Activated naive CD4-positive, alpha-beta T cell treated with anti-CD3 and anti-CD28 coated beads, Interleukin-2, amount 50 U/mL, for 72 hours (primary cell): ENCODE measurements at regions not wholly inside any gene's neighbourhood (a gene's known extent, or its start where the extent isn't known, plus 50 kb on each side); places are given as distances from the start of the nearest gene placed in this dataset.
"Not testable (repeated sequence)": the region's sequence is repeated elsewhere in the genome, so short reads cannot be mapped to it uniquely, and the experiment has no call there.

Experiments used
- ATAC-seq, 2 donors: fragments of 150-1000 bp; cut with Tn5 transposase; 2 replicates each; pipeline ENCODE4 v1.10.0; 2021; ENCODE audit warnings: mild to moderate bottlenecking in 2 of 2, moderate library complexity in 2 of 2
- DNase-seq, 2 donors: peaks; one replicate each; pipeline ENCODE4 v3.0.0; 2021 to 2022; ENCODE audit warnings: low spot score in 2 of 2
- H3K27ac Mint-ChIP-seq, 2 donors: one replicate each; pipeline ENCODE4 v1.8.0; 2022; ENCODE audit warnings: mild to moderate bottlenecking in 2 of 2, mixed read lengths in 2 of 2
- H3K36me3 Mint-ChIP-seq, 2 donors: one replicate each; pipeline ENCODE4 v1.8.0; 2022; ENCODE audit warnings: mixed read lengths in 2 of 2
- H3K9me3 Mint-ChIP-seq, 2 donors: one replicate each; pipeline ENCODE4 v1.8.0; 2022; ENCODE audit warnings: mixed read lengths in 2 of 2

- DNase-seq: no peak
- Mint-ChIP-seq H3K9me3 (no peaks in the 10 kb centered on the region), H3K27ac (no peak overlapping the region), H3K36me3 (no peaks in the 10 kb centered on the region)
- no peak for ATAC-seq
These were observed 131.8 kb downstream of the CTH start for GRCh38 chr1:70542856-70543255.

GRCh38 chr1:70546726-70547125 lies 135.7 kb downstream of the CTH start:
- Mint-ChIP-seq H3K36me3 (no peaks in the 10 kb centered on the region), H3K27ac (no peak overlapping the region), H3K9me3 (no peaks in the 10 kb centered on the region)
- ATAC-seq (no peak), DNase-seq (no peak)

- Mint-ChIP-seq H3K36me3 (no peaks in the 10 kb centered on the region), H3K9me3 (no peaks in the 10 kb centered on the region), H3K27ac (no peak overlapping the region)
- ATAC-seq (no peak), DNase-seq (no peak)
These were observed 141.8 kb downstream of the CTH start for GRCh38 chr1:70552662-70553566.

GRCh38 chr1:70553567-70553956 lies 142.5 kb downstream of the CTH start:
- Mint-ChIP-seq H3K9me3 (no peaks in the 10 kb centered on the region), H3K36me3 (no peaks in the 10 kb centered on the region)
- no peak for ATAC-seq

GRCh38 chr1:70554341-70554740 lies 143.3 kb downstream of the CTH start:
- Mint-ChIP-seq H3K27ac (no peak overlapping the region), H3K36me3 (no peaks in the 10 kb centered on the region), H3K9me3 (no peaks in the 10 kb centered on the region)
- DNase-seq: no peak
- no peak for ATAC-seq

More at GRCh38 chr1:70553567-70553956, 142.5 kb downstream of the CTH start:
- no peak overlapping the region for H3K27ac Mint-ChIP-seq
- DNase-seq: no peak

GRCh38 chr1:70556541-70556940 lies 145.5 kb downstream of the CTH start:
- H3K9me3 Mint-ChIP-seq: no peaks in the 10 kb centered on the region
- no peaks in the 10 kb centered on the region for H3K36me3 Mint-ChIP-seq
- no peak overlapping the region for H3K27ac Mint-ChIP-seq
- ATAC-seq (no peak), DNase-seq (no peak)

GRCh38 chr1:70567167-70567566 lies 156.1 kb downstream of the CTH start:
- no peaks in the 10 kb centered on the region for H3K36me3 Mint-ChIP-seq
- no peak for DNase-seq

GRCh38 chr1:70571191-70571590 lies 160.1 kb downstream of the CTH start:
- DNase-seq (no peak), ATAC-seq (no peak)
- Mint-ChIP-seq H3K36me3 (no peaks in the 10 kb centered on the region), H3K27ac (no peak overlapping the region), H3K9me3 (no peaks in the 10 kb centered on the region)

More at GRCh38 chr1:70567167-70567566, 156.1 kb downstream of the CTH start:
- ATAC-seq: no peak
- Mint-ChIP-seq H3K9me3 (no peaks in the 10 kb centered on the region), H3K27ac (no peak overlapping the region)

- Mint-ChIP-seq H3K27ac (no peak overlapping the region), H3K36me3 (no peaks in the 10 kb centered on the region), H3K9me3 (no peaks in the 10 kb centered on the region)
- DNase-seq: no peak
- ATAC-seq: no peak
These were observed 162.3 kb downstream of the CTH start for GRCh38 chr1:70573317-70573843.

- Mint-ChIP-seq H3K27ac (no peak overlapping the region), H3K36me3 (no peaks in the 10 kb centered on the region), H3K9me3 (no peaks in the 10 kb centered on the region)
- DNase-seq (no peak), ATAC-seq (no peak)
These were observed 170.6 kb downstream of the CTH start for GRCh38 chr1:70581661-70582060.

- H3K27ac Mint-ChIP-seq: no peak overlapping the region
- H3K9me3 Mint-ChIP-seq: no peaks in the 10 kb centered on the region
- H3K36me3 Mint-ChIP-seq: no peaks in the 10 kb centered on the region
- ATAC-seq (no peak), DNase-seq (no peak)
These were observed 172.5 kb downstream of the CTH start for GRCh38 chr1:70583522-70583921.

- peaks cover 0 to 4% of the 10 kb centered on the region in 2 donors for H3K9me3 Mint-ChIP-seq
- no peak for ATAC-seq
- H3K36me3 Mint-ChIP-seq: no peaks in the 10 kb centered on the region
- no peak overlapping the region for H3K27ac Mint-ChIP-seq
- no peak for DNase-seq
These were observed 175.0 kb downstream of the CTH start for GRCh38 chr1:70586046-70586445.

GRCh38 chr1:70587872-70588366 lies 176.9 kb downstream of the CTH start:
- no peak for DNase-seq
- H3K36me3 Mint-ChIP-seq: no peaks in the 10 kb centered on the region
- peaks cover 0 to 4% of the 10 kb centered on the region in 2 donors for H3K9me3 Mint-ChIP-seq
- ATAC-seq: no peak
- H3K27ac Mint-ChIP-seq: no peak overlapping the region

- not testable (repeated sequence) for H3K36me3 Mint-ChIP-seq, H3K27ac Mint-ChIP-seq, H3K9me3 Mint-ChIP-seq, ATAC-seq, DNase-seq
These were observed 182.5 kb downstream of the CTH start for GRCh38 chr1:70593551-70593950.

GRCh38 chr1:70608815-70609214 lies 197.7 kb downstream of the CTH start:
- no peak for ATAC-seq
- Mint-ChIP-seq H3K27ac (no peak overlapping the region), H3K36me3 (no peaks in the 10 kb centered on the region), H3K9me3 (peaks cover 0 to 3% of the 10 kb centered on the region in 2 donors)
- no peak for DNase-seq

GRCh38 chr1:70610164-70610563 lies 199.1 kb downstream of the CTH start:
- ATAC-seq, H3K9me3 Mint-ChIP-seq, DNase-seq, H3K27ac Mint-ChIP-seq, H3K36me3 Mint-ChIP-seq: not testable (repeated sequence)

- H3K36me3 Mint-ChIP-seq: no peaks in the 10 kb centered on the region
- ATAC-seq (no peak), DNase-seq (no peak)
- peaks cover 5 to 8% of the 10 kb centered on the region in 2 donors for H3K9me3 Mint-ChIP-seq
- no peak overlapping the region for H3K27ac Mint-ChIP-seq
These were observed 205.9 kb downstream of the CTH start for GRCh38 chr1:70616946-70617345.

- peaks cover 5 to 8% of the 10 kb centered on the region in 2 donors for H3K9me3 Mint-ChIP-seq
- no peak overlapping the region for H3K27ac Mint-ChIP-seq
- H3K36me3 Mint-ChIP-seq: no peaks in the 10 kb centered on the region
- no peak for DNase-seq
- no peak for ATAC-seq
These were observed 206.7 kb downstream of the CTH start for GRCh38 chr1:70617728-70618127.
